HepG2 (cell line): ENCODE measurements at regions not wholly inside any gene's neighbourhood (a gene's known extent, or its start where the extent isn't known, plus 50 kb on each side); places are given as distances from the start of the nearest gene placed in this dataset.

Experiments used
- ATAC-seq: fragments of 200-7000 bp; cut with Tn5 transposase; 3 replicates; pipeline ENCODE4 v1.9.1; 2020; ENCODE audit warnings: mild to moderate bottlenecking, moderate library complexity
- BruUV-seq: library from RNA; stranded (reverse); fragments of 400-500 nt; replicated peaks from 2 replicates; lab custom pipeline; 2021; lab: Mats Ljungman, UMichigan
- CTCF ChIA-PET: fragments of 300-600 bp; formaldehyde crosslinking; extraction: SDS; loops from one replicate; lab custom pipeline; 2021; ENCODE audit warnings: low total read pairs, inconsistent platforms, low intra/inter-chr PET ratio; lab: Yijun Ruan, JAX
- POLR2A ChIA-PET: fragments of 350-600 bp; sonication (Branson Sonifier 250); formaldehyde crosslinking; loops from one replicate; lab custom pipeline; 2020; ENCODE audit warnings: antibody characterized with exemption, inconsistent platforms; lab: Yijun Ruan, JAX
- DNase-seq: peaks from one replicate; pipeline ENCODE4 v3.0.0-alpha.2; 2015; ENCODE audit warnings: low spot score
- FAIRE-seq: peaks from 3 replicates; lab custom pipeline; 2011; peaks lifted over from hg19 to GRCh38; lab: Jason Lieb, UNC
- H2AFZ ChIP-seq: one replicate; pipeline ENCODE4 v1.6.1; 2011; ENCODE audit warnings: low read length, inconsistent platforms
- H3K27ac ChIP-seq: fragments of 300-600 bp; 3 replicates; pipeline ENCODE4 v1.8.0; 2011; ENCODE audit warnings: mixed run types, mild to moderate bottlenecking, mixed read lengths, low read length, inconsistent platforms; ENCODE audit not compliant: insufficient read depth; ENCODE audit errors: extremely low read length
- H3K27me3 ChIP-seq, 2 experiments: fragments of 200-600 bp in 1 of 2; 2 replicates in 1 of 2; 3 replicates in 1 of 2; pipeline versions ENCODE4 v1.6.0 to v1.8.0; 2011; ENCODE audit warnings: low read length in 2 of 2, mild to moderate bottlenecking in 2 of 2, moderate library complexity in 2 of 2, inconsistent platforms in 1 of 2; ENCODE audit not compliant: insufficient read depth in 2 of 2, control insufficient read depth in 1 of 2
- H3K36me3 ChIP-seq, 2 experiments: fragments of 200-600 bp in 1 of 2; replicated peaks in 1 of 2; 2 replicates in 1 of 2; 3 replicates in 1 of 2; pipeline versions ENCODE4 v1.5.1 to v1.8.0; 2011; ENCODE audit warnings: low read length in 2 of 2, inconsistent platforms in 1 of 2; ENCODE audit not compliant: insufficient read depth in 2 of 2, control insufficient read depth in 1 of 2
- H3K4me1 ChIP-seq: 2 replicates; pipeline ENCODE4 v1.5.1; 2012; ENCODE audit warnings: low read length, inconsistent platforms; ENCODE audit not compliant: insufficient read depth
- H3K4me2 ChIP-seq: 2 replicates; pipeline ENCODE4 v1.6.0; 2011; ENCODE audit warnings: low read depth, low read length, inconsistent platforms
- H3K4me3 ChIP-seq, 3 experiments: fragments of 200-600 bp in 1 of 3; sonication (generic), shearing (Covaris generic) in 1 of 3; replicated peaks in 1 of 3; 2 replicates each; pipeline ENCODE4 v1.5.1; 2011 to 2016; ENCODE audit warnings: low read length in 3 of 3, inconsistent platforms in 2 of 3, low read depth in 2 of 3, mild to moderate bottlenecking in 2 of 3, control low read depth in 1 of 3, mixed read lengths in 1 of 3; ENCODE audit not compliant: insufficient read depth in 1 of 3
- H3K79me2 ChIP-seq: one replicate; pipeline ENCODE4 v1.6.1; 2011; ENCODE audit warnings: low read length, inconsistent platforms; ENCODE audit not compliant: insufficient read depth
- H3K9ac ChIP-seq: 2 replicates; pipeline ENCODE4 v1.6.0; 2011; ENCODE audit warnings: mild to moderate bottlenecking, low read depth, low read length, inconsistent platforms; ENCODE audit not compliant: insufficient read depth
- H3K9me3 ChIP-seq: 2 replicates; pipeline ENCODE4 v1.5.1; 2012; ENCODE audit warnings: mild to moderate bottlenecking, low read length
- H4K20me1 ChIP-seq: 2 replicates; pipeline ENCODE4 v1.6.0; 2011; ENCODE audit warnings: inconsistent platforms, mild to moderate bottlenecking, low read length, moderate library complexity; ENCODE audit not compliant: insufficient read depth
- ETV5 ChIP-seq: IDR thresholded peaks from 2 replicates; pipeline ENCODE4 v1.6.1; 2018; ENCODE audit warnings: missing biosample characterization, missing genetic modification reagents, inconsistent platforms, borderline replicate concordance
- GATAD1 ChIP-seq: IDR thresholded peaks from 2 replicates; pipeline ENCODE4 v1.6.1; 2016; ENCODE audit warnings: missing genetic modification reagents, missing compliant biosample characterization
- KLF12 ChIP-seq: sonication (generic); formaldehyde crosslinking; IDR thresholded peaks from 2 replicates; pipeline ENCODE4 v1.4.0; 2020; ENCODE audit warnings: missing genetic modification reagents, borderline replicate concordance
- SMAD9 ChIP-seq: sonication (generic); formaldehyde crosslinking; IDR thresholded peaks from 2 replicates; pipeline ENCODE4 v1.5.1; 2020; ENCODE audit warnings: mild to moderate bottlenecking, missing genetic modification reagents
- ZNF256 ChIP-seq: sonication (generic); formaldehyde crosslinking; conservative IDR thresholded peaks from 2 replicates; pipeline ENCODE4 v1.4.0; 2020; ENCODE audit warnings: missing genetic modification reagents
- WGBS: methylation state at CpG from one replicate; pipeline ENCODE4 v1.1.6; 2017; ENCODE audit warnings: low lambda C conversion rate; 5-methylcytosine and 5-hydroxymethylcytosine counted together
- in situ Hi-C: cut with HindIII; loops from 2 replicates; pipeline ENCODE4 v1.10.0; 2017; ENCODE audit warnings: low pct_unique_long_range_greater_than_20kb; ENCODE audit not compliant: extremely low pct_ligation_motif_present
- intact Hi-C: fragments of 100-400 bp; cut with micrococcal nuclease; formaldehyde crosslinking; loops from one replicate; pipeline ENCODE4 v1.10.0; 2022; ENCODE audit not compliant: unreplicated experiment
- TF ChIP-seq, protein P1 (sequence below): IDR thresholded peaks from 2 replicates; pipeline ENCODE4 v1.6.1; 2016; ENCODE audit warnings: missing compliant biosample characterization, missing genetic modification reagents, borderline replicate concordance

DNA sequence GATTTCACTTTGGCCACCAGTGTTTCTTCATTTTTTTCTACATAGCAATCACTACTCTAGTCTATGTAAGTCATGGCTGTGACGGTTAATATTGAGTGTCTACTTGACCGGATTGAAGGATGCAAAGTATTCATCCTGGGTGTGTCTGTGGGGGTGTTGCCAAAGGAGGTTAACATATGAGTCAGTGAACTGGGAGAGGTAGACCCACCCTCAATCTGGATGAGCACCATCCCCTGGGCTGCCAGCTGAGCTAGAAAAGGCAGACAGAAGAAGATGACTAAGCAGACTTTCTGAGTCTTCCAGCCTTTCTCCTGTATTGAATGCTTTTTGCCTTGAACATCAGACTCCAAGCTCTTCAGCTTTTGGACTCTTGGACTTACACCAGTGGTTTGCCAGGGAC is 265.0 kb upstream of the SLC8A1 start:
- intact Hi-C loops (no loop called here), in situ Hi-C loops (no loop called here)
- no TSS peak for BruUV-seq
- WGBS: 18% methylated on average over 2 of the region's 2 CpGs
- ChIA-PET POLR2A (no interaction called here), CTCF (no interaction called here)
- no peak for FAIRE-seq
- H3K27ac ChIP-seq: no peak overlapping the region
- no peaks in the 10 kb centered on the region for H3K79me2 ChIP-seq
- H2AFZ ChIP-seq: no peak overlapping the region
- H3K9ac ChIP-seq: no peak overlapping the region
- no peaks in the 10 kb centered on the region for H4K20me1 ChIP-seq
- no peaks in the 10 kb centered on the region for H3K9me3 ChIP-seq
- no peak for DNase-seq
- H3K4me2 ChIP-seq: no peak overlapping the region
- H3K36me3 ChIP-seq: no peaks in the 10 kb centered on the region
- no peak overlapping the region for H3K4me3 ChIP-seq
- H3K27me3 ChIP-seq: no peaks in the 10 kb centered on the region
- no peaks in the 10 kb centered on the region for H3K4me1 ChIP-seq
- no peak for TF ChIP-seq SMAD9
- TF ChIP-seq, protein P1, sequence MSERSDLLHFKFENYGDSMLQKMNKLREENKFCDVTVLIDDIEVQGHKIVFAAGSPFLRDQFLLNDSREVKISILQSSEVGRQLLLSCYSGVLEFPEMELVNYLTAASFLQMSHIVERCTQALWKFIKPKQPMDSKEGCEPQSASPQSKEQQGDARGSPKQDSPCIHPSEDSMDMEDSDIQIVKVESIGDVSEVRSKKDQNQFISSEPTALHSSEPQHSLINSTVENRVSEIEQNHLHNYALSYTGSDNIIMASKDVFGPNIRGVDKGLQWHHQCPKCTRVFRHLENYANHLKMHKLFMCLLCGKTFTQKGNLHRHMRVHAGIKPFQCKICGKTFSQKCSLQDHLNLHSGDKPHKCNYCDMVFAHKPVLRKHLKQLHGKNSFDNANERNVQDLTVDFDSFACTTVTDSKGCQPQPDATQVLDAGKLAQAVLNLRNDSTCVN (CRISPR knock-in tag): no peak
- TF ChIP-seq GATAD1 (CRISPR knock-in tag): no peak
- TF ChIP-seq ETV5 (CRISPR knock-in tag): no peak
- no peak for TF ChIP-seq KLF12 (CRISPR knock-in tag)
- no peak for ATAC-seq

GRCh38 chr2:40719414-40719813 is 267.5 kb upstream of the SLC8A1 start:
- BruUV-seq: no TSS peak
- intact Hi-C loops: no loop called here
- DNase-seq: no peak

More at GRCh38 chr2:40719414-40719813, 267.5 kb upstream of the SLC8A1 start:
- Histone ChIP-seq H3K4me2 (no peak overlapping the region), H3K4me3 (no peak overlapping the region), H3K36me3 (no peaks in the 10 kb centered on the region), H3K27me3 (no peaks in the 10 kb centered on the region), H2AFZ (no peak overlapping the region), H4K20me1 (no peaks in the 10 kb centered on the region), H3K79me2 (no peaks in the 10 kb centered on the region), H3K4me1 (no peaks in the 10 kb centered on the region), H3K9me3 (no peaks in the 10 kb centered on the region), H3K9ac (no peak overlapping the region), H3K27ac (no peak overlapping the region)
- FAIRE-seq: no peak
- TF ChIP-seq ZNF256: no peak
- CTCF ChIA-PET: no interaction called here
- in situ Hi-C loops: no loop called here
- no peak for ATAC-seq
- WGBS: 2% methylated on average over 2 of the region's 2 CpGs
- POLR2A ChIA-PET: no interaction called here
